HL-60 (cell line): ENCODE measurements at regions not wholly inside any gene's neighbourhood (a gene's known extent, or its start where the extent isn't known, plus 50 kb on each side); places are given as distances from the start of the nearest gene placed in this dataset.

Experiments used
- DNase-seq, 2 experiments: peaks; one replicate each; pipeline ENCODE4 v3.0.0-alpha.2; 2010 to 2020; ENCODE audit warnings: low read depth in 1 of 2, low spot score in 1 of 2
- H3K27ac ChIP-seq: fragments of 250-450 bp; sonication (Bioruptor Pico); replicated peaks from 2 replicates; pipeline ENCODE4 v1.5.1; 2020; ENCODE audit warnings: mild to moderate bottlenecking, moderate library complexity
- H3K27me3 ChIP-seq: fragments of 250-450 bp; sonication (Bioruptor Pico); 2 replicates; pipeline ENCODE4 v1.5.1; 2021; ENCODE audit warnings: mild to moderate bottlenecking, moderate library complexity; ENCODE audit not compliant: insufficient read depth, poor library complexity, severe bottlenecking
- H3K4me3 ChIP-seq: replicated peaks from 2 replicates; pipeline ENCODE4 v1.5.1; 2011; ENCODE audit warnings: mild to moderate bottlenecking, control low read depth, low read length; ENCODE audit not compliant: insufficient read depth
- GABPA ChIP-seq: IDR thresholded peaks from 2 replicates; pipeline ENCODE4 v1.6.1; 2012; ENCODE audit warnings: low read depth
- POLR2AphosphoS5 ChIP-seq: IDR thresholded peaks from 2 replicates; pipeline ENCODE4 v1.6.1; 2012; ENCODE audit warnings: low read depth
- SPI1 ChIP-seq: IDR thresholded peaks from 2 replicates; pipeline ENCODE4 v1.6.1; 2012; ENCODE audit warnings: low read depth, mild to moderate bottlenecking, borderline replicate concordance
- TF ChIP-seq, protein P1 (sequence below): IDR thresholded peaks from one replicate; pipeline ENCODE4 v1.5.1; 2011; ENCODE audit warnings: low read length, control low read depth, inconsistent platforms; ENCODE audit not compliant: insufficient read depth
- TF ChIP-seq, protein P2 (sequence below): IDR thresholded peaks from 2 replicates; pipeline ENCODE4 v1.6.1; 2012; ENCODE audit warnings: low read depth; ENCODE audit not compliant: insufficient replicate concordance

DNA sequence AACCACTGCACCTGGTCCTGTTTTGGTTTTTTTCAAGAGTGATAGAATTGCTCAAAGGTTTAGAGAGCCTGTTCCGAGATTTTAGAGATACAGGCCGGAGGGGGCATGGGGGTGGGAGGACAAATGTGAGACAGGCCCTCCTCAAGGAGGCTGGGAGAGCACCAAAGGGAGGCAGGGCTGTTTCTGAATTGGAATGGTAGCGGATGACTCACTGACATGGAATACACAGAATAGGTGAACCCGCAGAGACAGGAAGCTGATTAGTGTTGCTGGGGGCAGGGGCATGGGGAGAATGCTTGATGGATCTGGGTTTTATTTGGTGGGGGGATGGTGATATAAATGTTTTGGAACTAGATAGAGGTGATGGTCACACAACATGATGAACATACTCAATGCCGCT is 111.0 kb upstream of the MGAT5 start:
- H3K27ac ChIP-seq = no peak overlapping the region

DNA sequence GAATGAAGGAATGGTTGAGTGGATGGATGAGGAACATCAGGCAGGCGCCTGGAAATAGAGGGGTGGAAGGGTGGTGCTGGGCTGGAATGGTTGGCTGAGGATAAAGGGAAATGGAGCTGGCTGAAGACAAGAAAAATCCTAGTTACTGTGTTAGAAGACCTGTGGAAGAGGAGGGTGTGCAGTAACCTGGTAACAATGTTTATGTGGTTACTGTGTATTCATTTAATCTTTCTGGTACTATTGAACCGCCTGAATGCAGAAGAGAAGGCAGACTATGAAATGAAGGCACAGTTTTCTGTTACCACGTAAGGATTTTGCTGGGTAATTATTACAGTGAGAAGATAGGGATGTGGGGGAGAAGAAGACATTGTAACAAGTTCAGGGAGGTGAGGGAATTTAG is 110.3 kb upstream of the MGAT5 start:
- TF ChIP-seq SPI1 (no peak), GABPA (no peak), POLR2AphosphoS5 (no peak)
- TF ChIP-seq, protein P1, sequence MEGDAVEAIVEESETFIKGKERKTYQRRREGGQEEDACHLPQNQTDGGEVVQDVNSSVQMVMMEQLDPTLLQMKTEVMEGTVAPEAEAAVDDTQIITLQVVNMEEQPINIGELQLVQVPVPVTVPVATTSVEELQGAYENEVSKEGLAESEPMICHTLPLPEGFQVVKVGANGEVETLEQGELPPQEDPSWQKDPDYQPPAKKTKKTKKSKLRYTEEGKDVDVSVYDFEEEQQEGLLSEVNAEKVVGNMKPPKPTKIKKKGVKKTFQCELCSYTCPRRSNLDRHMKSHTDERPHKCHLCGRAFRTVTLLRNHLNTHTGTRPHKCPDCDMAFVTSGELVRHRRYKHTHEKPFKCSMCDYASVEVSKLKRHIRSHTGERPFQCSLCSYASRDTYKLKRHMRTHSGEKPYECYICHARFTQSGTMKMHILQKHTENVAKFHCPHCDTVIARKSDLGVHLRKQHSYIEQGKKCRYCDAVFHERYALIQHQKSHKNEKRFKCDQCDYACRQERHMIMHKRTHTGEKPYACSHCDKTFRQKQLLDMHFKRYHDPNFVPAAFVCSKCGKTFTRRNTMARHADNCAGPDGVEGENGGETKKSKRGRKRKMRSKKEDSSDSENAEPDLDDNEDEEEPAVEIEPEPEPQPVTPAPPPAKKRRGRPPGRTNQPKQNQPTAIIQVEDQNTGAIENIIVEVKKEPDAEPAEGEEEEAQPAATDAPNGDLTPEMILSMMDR = no peak
- TF ChIP-seq, protein P2, sequence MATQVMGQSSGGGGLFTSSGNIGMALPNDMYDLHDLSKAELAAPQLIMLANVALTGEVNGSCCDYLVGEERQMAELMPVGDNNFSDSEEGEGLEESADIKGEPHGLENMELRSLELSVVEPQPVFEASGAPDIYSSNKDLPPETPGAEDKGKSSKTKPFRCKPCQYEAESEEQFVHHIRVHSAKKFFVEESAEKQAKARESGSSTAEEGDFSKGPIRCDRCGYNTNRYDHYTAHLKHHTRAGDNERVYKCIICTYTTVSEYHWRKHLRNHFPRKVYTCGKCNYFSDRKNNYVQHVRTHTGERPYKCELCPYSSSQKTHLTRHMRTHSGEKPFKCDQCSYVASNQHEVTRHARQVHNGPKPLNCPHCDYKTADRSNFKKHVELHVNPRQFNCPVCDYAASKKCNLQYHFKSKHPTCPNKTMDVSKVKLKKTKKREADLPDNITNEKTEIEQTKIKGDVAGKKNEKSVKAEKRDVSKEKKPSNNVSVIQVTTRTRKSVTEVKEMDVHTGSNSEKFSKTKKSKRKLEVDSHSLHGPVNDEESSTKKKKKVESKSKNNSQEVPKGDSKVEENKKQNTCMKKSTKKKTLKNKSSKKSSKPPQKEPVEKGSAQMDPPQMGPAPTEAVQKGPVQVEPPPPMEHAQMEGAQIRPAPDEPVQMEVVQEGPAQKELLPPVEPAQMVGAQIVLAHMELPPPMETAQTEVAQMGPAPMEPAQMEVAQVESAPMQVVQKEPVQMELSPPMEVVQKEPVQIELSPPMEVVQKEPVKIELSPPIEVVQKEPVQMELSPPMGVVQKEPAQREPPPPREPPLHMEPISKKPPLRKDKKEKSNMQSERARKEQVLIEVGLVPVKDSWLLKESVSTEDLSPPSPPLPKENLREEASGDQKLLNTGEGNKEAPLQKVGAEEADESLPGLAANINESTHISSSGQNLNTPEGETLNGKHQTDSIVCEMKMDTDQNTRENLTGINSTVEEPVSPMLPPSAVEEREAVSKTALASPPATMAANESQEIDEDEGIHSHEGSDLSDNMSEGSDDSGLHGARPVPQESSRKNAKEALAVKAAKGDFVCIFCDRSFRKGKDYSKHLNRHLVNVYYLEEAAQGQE = no peak
- Histone ChIP-seq H3K27me3 (no peaks in the 10 kb centered on the region), H3K27ac (no peak overlapping the region), H3K4me3 (no peak overlapping the region)
- DNase-seq = no peak

More for the DNA sequence above, 111.0 kb upstream of the MGAT5 start:
- DNase-seq = no peak
- H3K27me3 ChIP-seq = no peaks in the 10 kb centered on the region
- TF ChIP-seq SPI1 (no peak), GABPA (no peak), POLR2AphosphoS5 (no peak)
- TF ChIP-seq, protein P2 = no peak
- TF ChIP-seq, protein P1 = no peak
- no peak overlapping the region for H3K4me3 ChIP-seq

DNA sequence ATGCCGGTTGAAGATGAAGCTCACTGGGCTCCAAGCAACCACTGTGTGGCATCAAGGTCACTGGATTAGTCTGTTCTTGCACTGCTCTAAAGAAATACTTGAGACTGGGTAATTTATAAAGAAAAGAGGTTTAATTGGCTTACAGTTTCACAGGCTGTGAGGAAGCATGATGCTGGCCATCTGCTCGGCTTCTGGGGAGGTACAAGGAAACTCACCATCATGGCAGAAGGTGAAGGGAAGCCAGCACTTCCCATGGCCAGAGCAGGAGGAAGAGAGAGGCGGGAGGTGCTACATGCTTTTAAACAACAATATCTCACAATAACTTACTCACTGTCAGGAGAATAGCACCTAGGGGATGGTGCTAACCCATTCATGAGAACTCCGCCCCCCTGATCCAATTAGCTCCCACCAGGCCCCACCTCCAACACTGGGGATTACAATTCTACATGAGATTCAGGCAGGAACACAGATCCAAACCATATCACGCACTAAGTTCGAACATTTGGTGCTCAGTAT is 109.7 kb upstream of the MGAT5 start:
- TF ChIP-seq, protein P2 = no peak
- TF ChIP-seq SPI1 = no peak
- TF ChIP-seq GABPA = no peak
- TF ChIP-seq, protein P1 = no peak
- no peak for TF ChIP-seq POLR2AphosphoS5
- no peak overlapping the region for H3K27ac ChIP-seq

More for the DNA sequence above, 109.7 kb upstream of the MGAT5 start:
- no peak overlapping the region for H3K4me3 ChIP-seq
- no peak for DNase-seq
- no peaks in the 10 kb centered on the region for H3K27me3 ChIP-seq
